ENCODE measurements at regions not wholly inside any gene's neighbourhood (a gene's known extent, or its start where the extent isn't known, plus 50 kb on each side); places are given as distances from the start of the nearest gene placed in this dataset.

GRCh38 chr5:110073534-110073933, 383.8 kb downstream of the MAN2A1 start:
- DNase-seq (ENCODE audit: low read depth), result no peak

DNA sequence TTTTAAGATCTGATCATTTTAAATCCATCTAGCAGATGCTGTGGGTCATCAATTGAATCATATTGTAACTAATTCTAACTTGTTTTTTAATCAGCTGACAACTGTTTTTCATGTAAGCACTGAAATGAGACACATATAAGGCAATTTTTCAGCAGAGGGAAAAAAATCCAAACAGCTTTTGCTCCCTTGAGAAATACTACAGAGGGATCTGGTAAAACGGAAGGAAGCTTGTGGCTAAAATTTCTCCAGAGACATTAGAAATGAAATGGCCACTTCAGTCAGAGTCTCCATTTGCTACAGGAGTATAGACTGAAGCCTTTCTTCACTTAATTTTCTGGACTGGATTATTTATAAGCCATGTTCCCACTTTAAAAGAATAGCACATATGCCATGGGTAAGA, 385.9 kb downstream of the MAN2A1 start:
- no peak for DNase-seq (ENCODE audit: low read depth)

DNA sequence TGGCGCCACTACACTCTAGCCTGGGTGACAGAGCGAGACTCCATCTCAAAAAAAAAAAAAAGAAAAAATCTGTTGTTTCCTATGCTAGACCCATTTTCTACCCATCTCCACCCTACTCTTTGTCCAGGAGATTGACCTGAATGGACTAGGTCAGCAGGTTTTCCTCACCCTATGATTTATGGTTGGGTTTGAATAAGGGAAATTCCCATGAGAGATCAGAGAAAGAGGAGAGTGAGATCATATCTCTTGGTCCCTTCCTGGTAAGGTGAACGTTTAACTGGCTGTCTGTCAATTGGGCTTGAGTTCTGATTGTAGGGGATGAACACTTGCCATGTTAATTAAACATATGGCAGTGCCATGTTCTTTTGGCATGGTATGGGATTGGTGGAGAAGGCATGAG, 387.4 kb downstream of the MAN2A1 start:
- no peak for DNase-seq (ENCODE audit: low read depth)

DNA sequence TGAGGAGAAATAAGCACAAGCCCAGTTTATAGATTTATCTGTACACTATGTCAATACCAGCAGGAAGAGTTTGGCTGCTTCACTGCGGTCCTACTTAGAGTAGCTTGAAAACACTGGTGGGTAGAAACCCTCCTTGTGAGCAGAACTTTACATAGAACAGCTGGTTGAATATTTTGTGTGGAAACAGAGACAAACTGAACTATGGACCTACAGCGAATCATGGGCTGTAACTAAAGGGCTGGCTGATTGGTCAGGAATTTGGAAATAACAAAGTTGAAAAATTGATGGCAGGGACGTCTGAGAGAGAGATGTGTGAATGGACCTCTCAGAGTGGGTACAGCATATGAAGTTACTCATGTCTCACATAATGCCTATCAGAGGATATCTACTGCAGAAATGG, 392.5 kb downstream of the MAN2A1 start:
- DNase-seq (ENCODE audit: low read depth), result no peak

DNA sequence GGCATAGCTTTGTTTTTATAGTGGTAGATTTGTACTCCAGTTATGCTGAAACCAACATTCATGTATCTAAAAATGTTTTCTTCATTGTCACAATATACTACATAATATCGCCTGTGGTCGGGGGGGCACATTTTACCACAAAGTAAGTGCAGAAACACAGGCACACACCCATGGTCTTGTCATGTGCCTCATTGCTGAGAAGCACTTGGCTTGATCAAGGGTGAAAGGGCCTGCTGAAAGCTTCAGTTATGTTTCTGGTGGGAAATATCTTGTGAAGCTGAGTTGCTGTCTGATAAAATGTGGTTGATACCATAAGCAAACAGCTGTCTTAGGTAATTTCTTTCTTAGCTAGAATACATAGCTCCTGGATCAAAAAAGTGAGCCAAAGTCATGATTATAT, 393.1 kb downstream of the MAN2A1 start:
- DNase-seq (ENCODE audit: low read depth), result no peak

DNA sequence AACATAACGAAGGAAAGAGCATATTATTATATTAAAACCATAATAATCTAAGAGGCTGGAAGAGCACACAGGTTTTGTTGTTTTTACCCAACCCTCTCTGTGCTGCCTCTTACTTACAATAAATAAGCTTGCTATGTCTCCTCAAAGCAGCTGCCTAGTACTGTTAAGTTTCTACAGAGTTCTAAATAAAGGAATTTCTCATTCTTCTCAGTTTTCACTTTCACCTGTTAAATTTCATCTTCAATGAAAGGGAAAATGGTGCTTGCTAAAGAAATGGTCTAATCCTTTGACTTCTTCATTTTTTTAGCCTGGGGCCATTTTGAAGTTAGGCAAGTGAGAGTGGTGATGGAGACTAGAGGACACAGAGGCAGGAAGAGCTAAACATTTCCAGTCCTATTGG, 396.1 kb downstream of the MAN2A1 start:
- DNase-seq (ENCODE audit: low read depth), result no peak

DNA sequence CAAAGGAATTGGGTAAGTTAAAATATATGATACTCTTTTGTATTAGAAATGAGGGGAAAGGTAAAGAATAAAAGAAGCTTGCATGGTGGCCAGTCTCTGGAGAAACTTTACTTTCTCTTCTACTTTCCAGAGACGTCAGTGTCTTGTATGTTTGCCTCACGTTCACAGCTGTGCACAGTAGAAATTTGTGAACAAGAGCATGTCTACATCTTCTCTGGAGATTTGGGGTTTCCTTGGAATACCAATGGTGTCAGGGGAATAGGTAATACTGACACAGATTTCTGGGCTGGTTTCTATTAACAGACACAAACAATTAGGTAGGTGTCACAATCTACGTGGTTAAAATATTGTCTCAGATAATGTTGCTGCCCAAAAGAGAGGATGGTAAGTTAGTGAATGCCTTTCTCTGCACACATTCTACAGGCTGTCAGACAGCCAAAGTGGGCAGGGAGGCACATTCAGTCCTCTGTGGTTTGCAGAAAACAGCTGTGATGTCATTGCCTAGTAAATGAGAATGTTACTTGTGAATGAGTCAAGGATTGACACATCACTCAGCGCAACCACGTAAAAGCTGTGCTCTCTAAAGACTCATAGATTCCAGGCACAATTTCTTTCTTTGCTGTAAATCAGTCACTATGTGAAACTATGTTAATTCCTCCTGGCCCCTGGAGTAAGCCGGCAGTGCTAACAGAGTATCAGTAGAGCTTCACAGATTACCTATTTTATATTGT, 397.1 kb downstream of the MAN2A1 start:
- no peak for DNase-seq (ENCODE audit: low read depth)

- no peak for DNase-seq (ENCODE audit: low read depth)
Measured at GRCh38 chr5:110087829-110088228, 398.1 kb downstream of the MAN2A1 start.

- no peak for DNase-seq (ENCODE audit: low read depth)
Measured at GRCh38 chr5:110088676-110089436, 399.1 kb downstream of the MAN2A1 start.

- DNase-seq (ENCODE audit: low read depth), result no peak
Measured at GRCh38 chr5:110092955-110093785, 403.4 kb downstream of the MAN2A1 start.

GRCh38 chr5:110094109-110094508, 404.4 kb downstream of the MAN2A1 start:
- DNase-seq (ENCODE audit: low read depth), result no peak

DNA sequence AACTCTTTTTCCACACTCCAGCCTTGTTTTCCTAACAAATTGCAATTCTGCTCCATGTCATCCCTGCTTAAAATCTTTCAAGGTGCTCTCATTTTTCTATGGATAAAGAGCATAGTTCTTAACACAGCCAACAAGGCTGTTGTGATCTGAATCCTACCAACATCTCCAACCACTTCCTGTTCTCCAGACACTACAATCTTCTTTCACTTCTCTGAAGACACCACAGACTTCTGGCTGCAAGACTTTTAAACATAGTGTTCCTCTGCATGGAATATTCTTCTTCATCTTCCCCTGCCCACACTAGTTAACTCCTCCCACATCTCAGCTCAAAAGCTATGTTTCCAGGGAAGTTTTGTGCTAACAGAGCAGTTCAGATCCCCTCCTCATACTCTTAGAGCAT, 404.8 kb downstream of the MAN2A1 start:
- no peak for DNase-seq (ENCODE audit: low read depth)

DNA sequence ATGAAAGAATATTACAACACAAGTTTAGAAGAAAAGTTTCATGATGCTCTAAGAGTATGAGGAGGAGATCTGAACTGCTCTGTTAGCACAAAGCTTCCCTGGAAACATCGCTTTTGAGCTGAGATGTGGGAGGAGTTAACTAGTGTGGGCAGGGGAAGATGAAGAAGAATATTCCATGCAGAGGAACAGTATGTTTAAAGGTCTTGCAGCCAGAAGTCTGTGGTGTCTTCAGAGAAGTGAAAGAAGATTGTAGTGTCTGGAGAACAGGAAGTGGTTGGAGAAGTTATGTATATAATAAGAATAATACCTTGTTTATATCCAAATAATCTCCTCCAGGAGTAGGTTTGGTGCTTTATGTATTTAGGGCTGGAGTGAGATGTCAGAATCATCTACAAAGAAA, 406.7 kb downstream of the MAN2A1 start:
- DNase-seq (ENCODE audit: low read depth), result no peak

- no peak for DNase-seq (ENCODE audit: low read depth)
Measured at GRCh38 chr5:110099572-110099971, 409.8 kb downstream of the MAN2A1 start.

- DNase-seq (ENCODE audit: low read depth), result no peak
Measured at GRCh38 chr5:110103081-110103480, 413.4 kb downstream of the MAN2A1 start.

DNA sequence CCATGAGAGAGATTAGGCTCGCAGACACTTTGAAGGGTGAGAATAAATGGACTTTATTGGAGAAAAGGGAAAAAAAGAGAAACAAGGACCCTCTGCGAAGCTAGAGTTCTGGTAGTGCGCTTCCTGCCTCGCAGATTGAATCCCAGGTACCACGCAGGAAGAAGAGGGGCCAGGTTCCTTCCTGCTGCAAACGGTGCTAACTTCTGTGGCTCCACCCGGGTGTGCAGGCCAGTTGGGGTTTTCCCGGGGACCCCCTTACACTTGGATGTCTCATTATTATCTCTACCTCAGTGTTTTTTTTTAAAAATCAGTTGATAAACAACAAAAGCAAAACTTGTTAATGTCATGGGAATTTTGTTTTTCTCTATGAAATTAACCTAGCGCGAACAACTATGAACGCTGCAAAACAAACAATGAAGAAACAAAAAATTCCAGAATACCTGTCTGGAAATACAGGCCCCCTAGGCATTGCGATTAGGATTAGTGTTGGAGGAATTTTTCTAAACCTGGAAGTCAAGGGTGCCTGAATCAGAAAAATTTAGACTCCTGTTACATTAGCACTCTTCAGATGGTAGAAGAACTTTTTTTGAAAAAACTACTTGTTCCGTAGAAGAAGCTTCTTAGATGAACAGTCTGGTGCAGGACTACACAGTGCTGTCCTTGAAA, 414.5 kb downstream of the MAN2A1 start:
- no peak for DNase-seq (ENCODE audit: low read depth)

DNA sequence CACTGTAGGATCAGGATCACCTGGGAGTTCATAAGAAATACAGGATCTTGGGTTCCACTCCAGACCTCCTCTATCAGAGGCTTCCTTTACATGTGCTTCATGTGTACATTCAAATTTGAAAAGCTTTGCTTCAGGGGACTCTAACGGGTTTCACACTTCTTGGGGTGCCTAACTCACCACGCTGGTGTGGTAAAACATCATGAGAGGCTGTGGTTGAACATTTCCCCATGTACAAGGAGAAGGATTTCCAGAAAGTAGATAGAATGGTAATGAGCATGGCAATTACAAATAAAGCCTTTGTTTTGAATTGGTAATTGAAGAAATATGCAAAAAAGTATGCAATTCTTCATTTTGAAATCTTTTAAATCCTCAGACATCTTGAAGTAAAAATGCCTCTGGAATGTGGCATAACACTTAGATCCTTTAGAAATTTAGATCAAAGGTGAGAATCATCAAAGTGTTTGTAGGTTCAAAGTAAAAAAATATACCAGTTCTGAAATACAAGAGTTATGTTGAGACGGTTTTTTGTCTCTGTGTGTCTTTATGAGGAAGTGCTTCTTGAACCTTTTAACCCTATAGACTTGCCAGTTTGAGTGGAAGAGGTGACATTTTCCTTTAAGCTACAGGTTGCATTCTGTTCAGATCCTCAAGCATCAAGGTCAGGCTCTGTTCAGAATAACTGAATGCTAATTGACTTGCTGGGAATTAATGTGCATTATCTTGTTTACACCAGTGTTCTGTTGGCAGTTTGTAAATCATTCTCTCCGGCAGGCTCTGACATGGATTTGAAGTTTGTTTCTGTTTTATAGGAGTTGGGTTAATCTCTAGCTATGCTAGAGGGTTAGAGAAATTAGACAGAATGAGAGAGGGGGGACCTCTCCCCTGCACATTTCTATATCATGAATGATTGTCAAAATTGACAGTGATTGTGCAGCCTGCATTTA, 415.3 kb downstream of the MAN2A1 start:
- DNase-seq (ENCODE audit: low read depth), result no peak

DNA sequence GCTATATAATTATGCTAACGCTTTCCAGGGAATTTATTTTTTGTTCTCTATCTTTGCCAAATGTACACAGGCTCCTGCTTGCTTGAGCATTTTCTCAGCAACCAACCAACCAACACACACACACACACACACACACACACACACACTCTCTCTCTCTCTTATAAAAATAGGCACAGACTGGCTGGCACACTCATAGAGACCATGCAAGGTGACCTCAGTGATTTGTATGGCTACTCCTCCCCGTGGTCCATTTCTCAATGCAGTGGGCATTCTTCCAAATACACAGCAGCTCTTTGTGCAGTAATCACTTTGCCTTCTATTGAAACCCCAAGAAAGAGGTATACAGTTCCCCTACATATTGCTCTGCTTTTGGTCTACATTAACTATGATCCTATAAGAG, 416.0 kb downstream of the MAN2A1 start:
- DNase-seq (ENCODE audit: low read depth), result no peak

DNA sequence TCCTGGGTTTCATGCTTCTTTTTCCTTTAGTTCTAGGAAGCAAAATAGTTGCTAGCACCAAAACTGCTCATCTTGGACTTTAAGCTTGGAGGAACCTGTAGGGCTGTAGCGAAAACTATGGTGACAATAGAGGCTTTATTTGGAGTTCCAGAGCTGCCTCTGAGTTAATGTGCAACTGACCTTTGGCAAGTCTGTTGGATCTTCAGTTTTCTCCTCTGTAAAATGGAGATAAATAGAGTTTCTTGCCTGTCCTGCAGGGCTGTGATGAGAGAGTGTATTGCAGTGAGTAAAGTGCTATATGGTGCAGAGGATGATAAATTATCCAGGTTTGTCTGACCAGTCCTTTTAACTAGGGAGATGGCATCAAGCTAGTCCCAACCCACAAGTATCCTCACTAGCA, 417.0 kb downstream of the MAN2A1 start:
- no peak for DNase-seq (ENCODE audit: low read depth)

GRCh38 chr5:110108520-110108919, 418.8 kb downstream of the MAN2A1 start:
- no peak for DNase-seq (ENCODE audit: low read depth)

DNA sequence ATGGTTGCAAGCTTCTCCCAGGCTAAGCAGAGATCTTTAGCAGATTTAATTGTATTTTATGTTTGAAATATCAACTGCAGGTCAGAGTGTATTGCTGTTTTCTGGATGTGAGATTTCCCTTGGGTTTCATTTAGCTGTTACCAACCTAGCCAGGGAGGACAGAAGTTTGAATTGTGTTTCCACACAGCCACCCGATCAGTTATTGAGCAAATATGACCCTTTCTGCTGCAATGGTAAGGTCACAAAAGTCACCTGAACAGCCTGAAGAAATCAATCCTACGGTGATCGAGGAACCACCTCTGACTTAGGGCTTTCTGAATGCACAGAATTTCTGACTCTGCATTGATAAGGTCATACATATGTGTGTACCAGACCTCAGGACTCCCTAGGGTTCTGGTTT, 419.9 kb downstream of the MAN2A1 start:
- DNase-seq (ENCODE audit: low read depth), result no peak
